ENCODE measurements at regions not wholly inside any gene's neighbourhood (a gene's known extent, or its start where the extent isn't known, plus 50 kb on each side); places are given as distances from the start of the nearest gene placed in this dataset.

DNA sequence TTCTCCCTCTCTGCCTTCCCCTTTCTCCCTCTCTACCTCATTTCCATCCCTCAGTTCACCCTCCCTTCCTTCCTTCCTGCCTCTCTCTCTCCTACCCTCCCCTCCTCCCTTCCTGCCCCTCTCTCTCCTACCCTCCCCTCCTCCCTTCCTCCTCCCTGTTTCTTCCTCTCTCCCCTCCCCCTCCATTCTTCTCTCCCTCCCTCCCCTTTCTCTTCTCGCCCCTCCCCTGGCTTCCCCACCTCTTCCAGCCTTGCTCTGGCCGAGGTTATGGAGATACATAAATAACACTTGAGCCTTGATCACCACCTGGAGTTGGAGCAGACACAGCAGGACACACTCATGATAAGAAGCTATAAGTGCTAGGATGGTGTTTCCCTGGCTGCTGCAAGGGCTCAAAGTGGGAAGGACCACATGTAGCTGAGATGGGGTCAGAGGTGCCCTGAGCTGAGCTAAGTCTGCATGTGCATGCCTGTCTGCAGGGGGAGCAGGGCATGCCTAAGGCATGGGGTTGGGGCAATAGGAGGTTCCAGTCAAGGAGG, 326.1 kb upstream of the HS6ST1 start:
- Histone ChIP-seq H3K4me3 (ENCODE audit: low read depth in 1 of 3, low read length in 3 of 3) (no peak overlapping the region), H3K27ac (ENCODE audit: low read depth in 1 of 2, low read length in 2 of 2) (no peak overlapping the region), H3K27me3 (ENCODE audit: control insufficient read depth in 4 of 4, insufficient read depth in 4 of 4, low read length in 3 of 4) (no peaks in the 10 kb centered on the region), H3K4me1 (ENCODE audit: control insufficient read depth in 4 of 4, insufficient read depth in 4 of 4, low read length in 3 of 4) (no peaks in the 10 kb centered on the region), H3K9me3 (ENCODE audit: control insufficient read depth in 4 of 4, low read length in 3 of 4) (no peaks in the 10 kb centered on the region), H3K9ac (ENCODE audit: low read depth in 1 of 2, low read length in 2 of 2) (no peak overlapping the region), H3K36me3 (ENCODE audit: control insufficient read depth in 4 of 4, insufficient read depth in 3 of 4, low read depth in 1 of 4, low read length in 3 of 4) (no peaks in the 10 kb centered on the region)
- TF ChIP-seq, protein P1, sequence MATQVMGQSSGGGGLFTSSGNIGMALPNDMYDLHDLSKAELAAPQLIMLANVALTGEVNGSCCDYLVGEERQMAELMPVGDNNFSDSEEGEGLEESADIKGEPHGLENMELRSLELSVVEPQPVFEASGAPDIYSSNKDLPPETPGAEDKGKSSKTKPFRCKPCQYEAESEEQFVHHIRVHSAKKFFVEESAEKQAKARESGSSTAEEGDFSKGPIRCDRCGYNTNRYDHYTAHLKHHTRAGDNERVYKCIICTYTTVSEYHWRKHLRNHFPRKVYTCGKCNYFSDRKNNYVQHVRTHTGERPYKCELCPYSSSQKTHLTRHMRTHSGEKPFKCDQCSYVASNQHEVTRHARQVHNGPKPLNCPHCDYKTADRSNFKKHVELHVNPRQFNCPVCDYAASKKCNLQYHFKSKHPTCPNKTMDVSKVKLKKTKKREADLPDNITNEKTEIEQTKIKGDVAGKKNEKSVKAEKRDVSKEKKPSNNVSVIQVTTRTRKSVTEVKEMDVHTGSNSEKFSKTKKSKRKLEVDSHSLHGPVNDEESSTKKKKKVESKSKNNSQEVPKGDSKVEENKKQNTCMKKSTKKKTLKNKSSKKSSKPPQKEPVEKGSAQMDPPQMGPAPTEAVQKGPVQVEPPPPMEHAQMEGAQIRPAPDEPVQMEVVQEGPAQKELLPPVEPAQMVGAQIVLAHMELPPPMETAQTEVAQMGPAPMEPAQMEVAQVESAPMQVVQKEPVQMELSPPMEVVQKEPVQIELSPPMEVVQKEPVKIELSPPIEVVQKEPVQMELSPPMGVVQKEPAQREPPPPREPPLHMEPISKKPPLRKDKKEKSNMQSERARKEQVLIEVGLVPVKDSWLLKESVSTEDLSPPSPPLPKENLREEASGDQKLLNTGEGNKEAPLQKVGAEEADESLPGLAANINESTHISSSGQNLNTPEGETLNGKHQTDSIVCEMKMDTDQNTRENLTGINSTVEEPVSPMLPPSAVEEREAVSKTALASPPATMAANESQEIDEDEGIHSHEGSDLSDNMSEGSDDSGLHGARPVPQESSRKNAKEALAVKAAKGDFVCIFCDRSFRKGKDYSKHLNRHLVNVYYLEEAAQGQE (IDR thresholded peaks at IDR 0.05), result no peak
- TF ChIP-seq RAD21 (IDR thresholded peaks at IDR 0.05), result no peak
- no peak for TF ChIP-seq FOXA2 (IDR thresholded peaks at IDR 0.05)
- peak; percentile 21 for DNase-seq (ENCODE audit: low spot score)
- 55% methylated on average over 2 of the region's 2 CpGs for WGBS

DNA sequence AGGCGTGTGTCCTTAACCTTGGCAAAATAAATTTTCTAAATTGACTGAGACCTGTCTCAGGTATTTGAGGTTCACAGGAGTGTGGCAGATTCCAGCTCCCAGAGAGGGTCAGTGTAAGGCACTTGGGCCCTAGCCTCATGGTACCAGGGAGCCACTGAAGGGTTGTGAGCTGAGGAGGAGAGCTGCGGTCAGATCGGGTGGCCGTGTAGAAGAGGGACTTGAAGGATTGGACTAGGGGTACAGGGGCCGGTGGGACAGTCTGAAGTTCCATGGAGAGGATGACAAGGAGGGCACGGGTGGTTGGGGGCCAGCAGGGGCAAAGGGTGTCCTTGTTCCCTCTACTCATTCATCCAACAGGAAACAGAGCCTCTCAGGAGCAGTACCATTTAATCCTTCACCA, 327.0 kb upstream of the HS6ST1 start:
- Histone ChIP-seq H3K27me3 (ENCODE audit: control insufficient read depth in 4 of 4, insufficient read depth in 4 of 4, low read length in 3 of 4) (no peaks in the 10 kb centered on the region), H3K9ac (ENCODE audit: low read depth in 1 of 2, low read length in 2 of 2) (no peak overlapping the region), H3K9me3 (ENCODE audit: control insufficient read depth in 4 of 4, low read length in 3 of 4) (no peaks in the 10 kb centered on the region), H3K36me3 (ENCODE audit: control insufficient read depth in 4 of 4, insufficient read depth in 3 of 4, low read depth in 1 of 4, low read length in 3 of 4) (no peaks in the 10 kb centered on the region), H3K4me3 (ENCODE audit: low read depth in 1 of 3, low read length in 3 of 3) (no peak overlapping the region), H3K4me1 (ENCODE audit: control insufficient read depth in 4 of 4, insufficient read depth in 4 of 4, low read length in 3 of 4) (no peaks in the 10 kb centered on the region), H3K27ac (ENCODE audit: low read depth in 1 of 2, low read length in 2 of 2) (no peak overlapping the region)
- TF ChIP-seq RAD21 (IDR thresholded peaks at IDR 0.05), result no peak
- TF ChIP-seq, protein P2, sequence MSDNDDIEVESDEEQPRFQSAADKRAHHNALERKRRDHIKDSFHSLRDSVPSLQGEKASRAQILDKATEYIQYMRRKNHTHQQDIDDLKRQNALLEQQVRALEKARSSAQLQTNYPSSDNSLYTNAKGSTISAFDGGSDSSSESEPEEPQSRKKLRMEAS (IDR thresholded peaks at IDR 0.05), result no peak
- TF ChIP-seq FOXA2 (IDR thresholded peaks at IDR 0.05), result no peak
- TF ChIP-seq RXRA (IDR thresholded peaks at IDR 0.05), result no peak
- no peak for TF ChIP-seq YY1 (IDR thresholded peaks at IDR 0.05)
- TF ChIP-seq, protein P3, sequence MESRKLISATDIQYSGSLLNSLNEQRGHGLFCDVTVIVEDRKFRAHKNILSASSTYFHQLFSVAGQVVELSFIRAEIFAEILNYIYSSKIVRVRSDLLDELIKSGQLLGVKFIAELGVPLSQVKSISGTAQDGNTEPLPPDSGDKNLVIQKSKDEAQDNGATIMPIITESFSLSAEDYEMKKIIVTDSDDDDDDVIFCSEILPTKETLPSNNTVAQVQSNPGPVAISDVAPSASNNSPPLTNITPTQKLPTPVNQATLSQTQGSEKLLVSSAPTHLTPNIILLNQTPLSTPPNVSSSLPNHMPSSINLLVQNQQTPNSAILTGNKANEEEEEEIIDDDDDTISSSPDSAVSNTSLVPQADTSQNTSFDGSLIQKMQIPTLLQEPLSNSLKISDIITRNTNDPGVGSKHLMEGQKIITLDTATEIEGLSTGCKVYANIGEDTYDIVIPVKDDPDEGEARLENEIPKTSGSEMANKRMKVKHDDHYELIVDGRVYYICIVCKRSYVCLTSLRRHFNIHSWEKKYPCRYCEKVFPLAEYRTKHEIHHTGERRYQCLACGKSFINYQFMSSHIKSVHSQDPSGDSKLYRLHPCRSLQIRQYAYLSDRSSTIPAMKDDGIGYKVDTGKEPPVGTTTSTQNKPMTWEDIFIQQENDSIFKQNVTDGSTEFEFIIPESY (IDR thresholded peaks at IDR 0.05), result no peak
- TF ChIP-seq GABPA (IDR thresholded peaks at IDR 0.05 in 1 of 2, conservative IDR thresholded peaks at IDR 0.05 in 1 of 2), result no peak
- TF ChIP-seq EGR1 (IDR thresholded peaks at IDR 0.05; ENCODE audit: low read depth in 2 of 2), result no peak
- no peak for TF ChIP-seq TAF1 (conservative IDR thresholded peaks at IDR 0.05)
- TF ChIP-seq, protein P1 (IDR thresholded peaks at IDR 0.05), result no peak
- TF ChIP-seq JUND (IDR thresholded peaks at IDR 0.05), result no peak
- no peak for TF ChIP-seq FOXA1 (IDR thresholded peaks at IDR 0.05)
- no peak for DNase-seq (ENCODE audit: low spot score)
- WGBS, result 86% methylated on average over 6 of the region's 6 CpGs

All from liver (tissue), 7 donors.